A549 (cell line): ENCODE measurements at regions not wholly inside any gene's neighbourhood (a gene's known extent, or its start where the extent isn't known, plus 50 kb on each side); places are given as distances from the start of the nearest gene placed in this dataset.

Experiments
- ATAC-seq, 2 experiments: fragments of 200-7000 bp in 1 of 2; fragments of >200 bp in 1 of 2; cut with Nextera tagmentation in 1 of 2; cut with Tn5 transposase in 1 of 2; 3 replicates each; pipeline versions ENCODE4 v1.8.0 to v1.9.1; 2018 to 2020; ENCODE audit warnings: mild to moderate bottlenecking in 1 of 2, moderate library complexity in 1 of 2
- CTCF ChIA-PET: fragments of 300-600 bp; sonication (Branson Sonifier 250); formaldehyde crosslinking; extraction: SDS; loops from one replicate; lab custom pipeline; 2021; ENCODE audit warnings: antibody characterized with exemption, inconsistent platforms; lab: Yijun Ruan, JAX
- POLR2A ChIA-PET: fragments of 350-600 bp; formaldehyde crosslinking; extraction: SDS; loops from one replicate; lab custom pipeline; 2021; ENCODE audit warnings: antibody characterized with exemption, inconsistent platforms; lab: Yijun Ruan, JAX
- DNase-seq, 2 experiments: peaks; one replicate each; pipeline versions ENCODE4 v3.0.0 to v3.0.0-alpha.2; 2011 to 2016; ENCODE audit warnings: low read depth in 1 of 2, low spot score in 1 of 2
- FAIRE-seq: peaks from 2 replicates; lab custom pipeline; 2011; peaks lifted over from hg19 to GRCh38; lab: Jason Lieb, UNC
- H3K27ac ChIP-seq, 2 experiments: fragments of >200 bp; sonication (Bioruptor Twin); formaldehyde crosslinking; 3 replicates each; pipeline ENCODE4 v1.5.1; 2016 to 2017
- H3K4me1 ChIP-seq: fragments of >200 bp; sonication (Bioruptor Twin); formaldehyde crosslinking; 3 replicates; pipeline ENCODE4 v1.6.1; 2016
- H3K4me2 ChIP-seq: fragments of >200 bp; sonication (Bioruptor Twin); formaldehyde crosslinking; 3 replicates; pipeline ENCODE4 v1.6.1; 2016
- H3K4me3 ChIP-seq: fragments of >200 bp; sonication (Bioruptor Twin); formaldehyde crosslinking; 3 replicates; pipeline ENCODE4 v1.5.1; 2016
- H3K9me3 ChIP-seq: fragments of >200 bp; sonication (Bioruptor Twin); formaldehyde crosslinking; 3 replicates; pipeline ENCODE4 v1.6.1; 2016
- CBX2 ChIP-seq: fragments of 200-600 bp; sonication (generic); IDR thresholded peaks from 2 replicates; pipeline ENCODE4 v1.6.1; 2016; ENCODE audit warnings: low read depth, mild to moderate bottlenecking, borderline replicate concordance
- CEBPB ChIP-seq, 2 experiments: fragments of >200 bp in 1 of 2; sonication (Bioruptor Twin) in 1 of 2; formaldehyde crosslinking in 1 of 2; IDR thresholded peaks; 2 replicates each; pipeline ENCODE4 v1.6.1; 2012 to 2016
- CHD2 ChIP-seq: fragments of 150-350 bp; IDR thresholded peaks from 2 replicates; pipeline ENCODE4 v1.6.1; 2014; ENCODE audit warnings: low read length; ENCODE audit not compliant: partially characterized antibody
- CHD4 ChIP-seq: fragments of 200-600 bp; sonication (generic); IDR thresholded peaks from 2 replicates; pipeline ENCODE4 v1.6.1; 2016; ENCODE audit warnings: antibody characterized with exemption, mild to moderate bottlenecking, borderline replicate concordance
- EHF ChIP-seq: fragments of 250-450 bp; sonication (Bioruptor Pico); IDR thresholded peaks from 2 replicates; pipeline ENCODE4 v1.5.0; 2020; ENCODE audit warnings: mild to moderate bottlenecking
- ELK1 ChIP-seq: fragments of 150-350 bp; IDR thresholded peaks from 2 replicates; pipeline ENCODE4 v1.6.1; 2014; ENCODE audit warnings: low read depth, mild to moderate bottlenecking, low read length
- ESRRA ChIP-seq: fragments of 150-350 bp; IDR thresholded peaks from 2 replicates; pipeline ENCODE4 v1.6.1; 2014; ENCODE audit warnings: mild to moderate bottlenecking, low read length, borderline replicate concordance
- HES2 ChIP-seq: fragments of >200 bp; sonication (Bioruptor Twin); formaldehyde crosslinking; IDR thresholded peaks from 2 replicates; pipeline ENCODE4 v1.6.1; 2016
- HOXB13 ChIP-seq: fragments of 250-450 bp; sonication (Bioruptor Pico); IDR thresholded peaks from 2 replicates; pipeline ENCODE4 v1.5.0; 2020; ENCODE audit warnings: low read depth, mild to moderate bottlenecking, moderate library complexity
- KDM1A ChIP-seq: fragments of 200-600 bp; sonication (generic); IDR thresholded peaks from 2 replicates; pipeline ENCODE4 v1.6.1; 2016; ENCODE audit warnings: low read depth, mild to moderate bottlenecking
- MYC ChIP-seq: IDR thresholded peaks from 2 replicates; pipeline ENCODE4 v1.6.1; 2012; ENCODE audit warnings: mild to moderate bottlenecking, inconsistent platforms, low read length, improper control_type of control experiment, borderline replicate concordance
- NPAS2 ChIP-seq: fragments of 250-450 bp; sonication (Bioruptor Pico); IDR thresholded peaks from 2 replicates; pipeline ENCODE4 v1.8.0; 2022; ENCODE audit warnings: mild to moderate bottlenecking, moderate library complexity, borderline replicate concordance
- PBX3 ChIP-seq: IDR thresholded peaks from 2 replicates; pipeline ENCODE4 v1.6.1; 2012
- POLR2A ChIP-seq: IDR thresholded peaks from 2 replicates; pipeline ENCODE4 v1.6.1; 2012; ENCODE audit warnings: mild to moderate bottlenecking, low read length
- POLR2AphosphoS2 ChIP-seq: conservative IDR thresholded peaks from 2 replicates; pipeline ENCODE4 v1.6.1; 2012; ENCODE audit warnings: low read length, improper control_type of control experiment, inconsistent platforms
- RARB ChIP-seq: fragments of 250-450 bp; sonication (Bioruptor Pico); IDR thresholded peaks from 2 replicates; pipeline ENCODE4 v1.8.0; 2021; ENCODE audit warnings: mild to moderate bottlenecking, moderate library complexity
- RCOR1 ChIP-seq: fragments of 150-350 bp; IDR thresholded peaks from 2 replicates; pipeline ENCODE4 v1.6.1; 2014; ENCODE audit warnings: antibody characterized with exemption, low read length, low read depth
- RNF2 ChIP-seq: fragments of 200-600 bp; sonication (generic); IDR thresholded peaks from 2 replicates; pipeline ENCODE4 v1.6.1; 2016; ENCODE audit warnings: low read depth, mild to moderate bottlenecking, antibody characterized with exemption, moderate library complexity, borderline replicate concordance
- SMC3 ChIP-seq: fragments of >200 bp; sonication (Bioruptor Twin); formaldehyde crosslinking; IDR thresholded peaks from 3 replicates; pipeline ENCODE4 v1.6.1; 2018; ENCODE audit warnings: inconsistent platforms
- TP53 ChIP-seq: fragments of 250-450 bp; sonication (Bioruptor Pico); IDR thresholded peaks from 2 replicates; pipeline ENCODE4 v1.5.0; 2021; ENCODE audit warnings: mild to moderate bottlenecking, moderate library complexity
- USF2 ChIP-seq: fragments of 450-650 bp; IDR thresholded peaks from 2 replicates; pipeline ENCODE4 v1.6.1; 2014; ENCODE audit warnings: antibody characterized with exemption
- ZC3H11A ChIP-seq: fragments of 450-650 bp; IDR thresholded peaks from 2 replicates; pipeline ENCODE4 v1.6.1; 2014; ENCODE audit warnings: antibody characterized with exemption, mild to moderate bottlenecking
- ZSCAN20 ChIP-seq: fragments of 250-450 bp; sonication (Bioruptor Pico); IDR thresholded peaks from 2 replicates; pipeline ENCODE4 v1.8.0; 2022; ENCODE audit warnings: mild to moderate bottlenecking, moderate library complexity
- WGBS: methylation state at CpG from one replicate; pipeline ENCODE4 v1.1.6; 2017; ENCODE audit errors: missing lambda C conversion rate; 5-methylcytosine and 5-hydroxymethylcytosine counted together
- TF ChIP-seq, protein P1 (sequence below): fragments of 200-600 bp; sonication (generic); IDR thresholded peaks from 2 replicates; pipeline ENCODE4 v1.6.1; 2016; ENCODE audit warnings: antibody characterized with exemption, mild to moderate bottlenecking, moderate library complexity
- TF ChIP-seq, protein P2 (sequence below): fragments of >200 bp; sonication (Bioruptor Twin); formaldehyde crosslinking; IDR thresholded peaks from 3 replicates; pipeline ENCODE4 v1.5.1; 2016
- TF ChIP-seq, protein P3 (sequence below): fragments of 250-450 bp; sonication (Bioruptor Pico); IDR thresholded peaks from 2 replicates; pipeline ENCODE4 v1.5.0; 2020; ENCODE audit warnings: low read depth, mild to moderate bottlenecking, moderate library complexity

DNA sequence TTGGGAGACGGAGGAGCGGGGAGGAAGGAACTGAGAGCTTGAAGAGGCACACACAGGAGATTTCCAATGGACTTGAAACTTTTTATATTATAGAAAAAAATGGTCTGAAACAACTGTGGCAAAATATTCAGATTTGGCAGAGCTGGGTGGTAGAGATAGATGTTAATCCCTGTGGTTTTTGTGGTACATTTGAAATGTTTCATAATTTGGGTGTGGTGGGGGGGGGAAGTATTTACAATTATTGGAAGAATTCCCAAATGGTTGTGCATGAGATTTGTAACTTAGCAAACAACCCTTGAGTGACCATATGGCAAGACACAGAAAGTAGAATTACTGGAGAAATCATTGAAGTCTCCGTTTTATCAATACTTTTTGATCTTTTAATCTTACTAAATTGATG, 588.8 kb upstream of the PSMD7 start:
- Histone ChIP-seq H3K4me2 (no peak overlapping the region), H3K27ac (no peak overlapping the region), H3K4me1 (no peaks in the 10 kb centered on the region), H3K4me3 (no peak overlapping the region), H3K9me3 (peaks cover 3% of the 10 kb centered on the region; the same call in 1 of the 3 replicates)
- DNase-seq (no peak), ATAC-seq (no peak), FAIRE-seq (no peak)
- TF ChIP-seq POLR2A (no peak), RNF2 (no peak), MYC (no peak), EHF (no peak), ZSCAN20 (no peak), CBX2 (no peak), ZC3H11A (no peak), RCOR1 (no peak), SMC3 (no peak), CHD4 (no peak), HOXB13 (no peak), RARB (no peak)
- TF ChIP-seq, protein P1, sequence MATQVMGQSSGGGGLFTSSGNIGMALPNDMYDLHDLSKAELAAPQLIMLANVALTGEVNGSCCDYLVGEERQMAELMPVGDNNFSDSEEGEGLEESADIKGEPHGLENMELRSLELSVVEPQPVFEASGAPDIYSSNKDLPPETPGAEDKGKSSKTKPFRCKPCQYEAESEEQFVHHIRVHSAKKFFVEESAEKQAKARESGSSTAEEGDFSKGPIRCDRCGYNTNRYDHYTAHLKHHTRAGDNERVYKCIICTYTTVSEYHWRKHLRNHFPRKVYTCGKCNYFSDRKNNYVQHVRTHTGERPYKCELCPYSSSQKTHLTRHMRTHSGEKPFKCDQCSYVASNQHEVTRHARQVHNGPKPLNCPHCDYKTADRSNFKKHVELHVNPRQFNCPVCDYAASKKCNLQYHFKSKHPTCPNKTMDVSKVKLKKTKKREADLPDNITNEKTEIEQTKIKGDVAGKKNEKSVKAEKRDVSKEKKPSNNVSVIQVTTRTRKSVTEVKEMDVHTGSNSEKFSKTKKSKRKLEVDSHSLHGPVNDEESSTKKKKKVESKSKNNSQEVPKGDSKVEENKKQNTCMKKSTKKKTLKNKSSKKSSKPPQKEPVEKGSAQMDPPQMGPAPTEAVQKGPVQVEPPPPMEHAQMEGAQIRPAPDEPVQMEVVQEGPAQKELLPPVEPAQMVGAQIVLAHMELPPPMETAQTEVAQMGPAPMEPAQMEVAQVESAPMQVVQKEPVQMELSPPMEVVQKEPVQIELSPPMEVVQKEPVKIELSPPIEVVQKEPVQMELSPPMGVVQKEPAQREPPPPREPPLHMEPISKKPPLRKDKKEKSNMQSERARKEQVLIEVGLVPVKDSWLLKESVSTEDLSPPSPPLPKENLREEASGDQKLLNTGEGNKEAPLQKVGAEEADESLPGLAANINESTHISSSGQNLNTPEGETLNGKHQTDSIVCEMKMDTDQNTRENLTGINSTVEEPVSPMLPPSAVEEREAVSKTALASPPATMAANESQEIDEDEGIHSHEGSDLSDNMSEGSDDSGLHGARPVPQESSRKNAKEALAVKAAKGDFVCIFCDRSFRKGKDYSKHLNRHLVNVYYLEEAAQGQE: no peak
- WGBS: under 1% methylated on average over 3 of the region's 3 CpGs
- POLR2A ChIA-PET: no interaction called here
- CTCF ChIA-PET: interaction anchor here (0.6 to 1.4 kb wide), 2 partner anchors 14 to 1599 kb away, joined by 3 read pairs; no protein-coding TSS in a partner anchor

- CTCF ChIA-PET: no interaction called here
- no peak for FAIRE-seq
- DNase-seq: no peak
- TF ChIP-seq POLR2A (no peak), ZSCAN20 (no peak), ESRRA (no peak), RNF2 (no peak), ELK1 (no peak), NPAS2 (CRISPR knock-in tag) (no peak), TP53 (CRISPR knock-in tag) (no peak), CHD4 (no peak), PBX3 (no peak), POLR2AphosphoS2 (no peak), HES2 (no peak), KDM1A (no peak), USF2 (no peak), CEBPB (IDR thresholded peaks at IDR 0.05) (no peak), ZC3H11A (no peak), EHF (no peak), CBX2 (no peak), CHD2 (no peak)
- TF ChIP-seq, protein P2, sequence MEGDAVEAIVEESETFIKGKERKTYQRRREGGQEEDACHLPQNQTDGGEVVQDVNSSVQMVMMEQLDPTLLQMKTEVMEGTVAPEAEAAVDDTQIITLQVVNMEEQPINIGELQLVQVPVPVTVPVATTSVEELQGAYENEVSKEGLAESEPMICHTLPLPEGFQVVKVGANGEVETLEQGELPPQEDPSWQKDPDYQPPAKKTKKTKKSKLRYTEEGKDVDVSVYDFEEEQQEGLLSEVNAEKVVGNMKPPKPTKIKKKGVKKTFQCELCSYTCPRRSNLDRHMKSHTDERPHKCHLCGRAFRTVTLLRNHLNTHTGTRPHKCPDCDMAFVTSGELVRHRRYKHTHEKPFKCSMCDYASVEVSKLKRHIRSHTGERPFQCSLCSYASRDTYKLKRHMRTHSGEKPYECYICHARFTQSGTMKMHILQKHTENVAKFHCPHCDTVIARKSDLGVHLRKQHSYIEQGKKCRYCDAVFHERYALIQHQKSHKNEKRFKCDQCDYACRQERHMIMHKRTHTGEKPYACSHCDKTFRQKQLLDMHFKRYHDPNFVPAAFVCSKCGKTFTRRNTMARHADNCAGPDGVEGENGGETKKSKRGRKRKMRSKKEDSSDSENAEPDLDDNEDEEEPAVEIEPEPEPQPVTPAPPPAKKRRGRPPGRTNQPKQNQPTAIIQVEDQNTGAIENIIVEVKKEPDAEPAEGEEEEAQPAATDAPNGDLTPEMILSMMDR: no peak
- TF ChIP-seq, protein P3, sequence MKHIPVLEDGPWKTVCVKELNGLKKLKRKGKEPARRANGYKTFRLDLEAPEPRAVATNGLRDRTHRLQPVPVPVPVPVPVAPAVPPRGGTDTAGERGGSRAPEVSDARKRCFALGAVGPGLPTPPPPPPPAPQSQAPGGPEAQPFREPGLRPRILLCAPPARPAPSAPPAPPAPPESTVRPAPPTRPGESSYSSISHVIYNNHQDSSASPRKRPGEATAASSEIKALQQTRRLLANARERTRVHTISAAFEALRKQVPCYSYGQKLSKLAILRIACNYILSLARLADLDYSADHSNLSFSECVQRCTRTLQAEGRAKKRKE (CRISPR knock-in tag): no peak
- Histone ChIP-seq H3K4me1 (no peaks in the 10 kb centered on the region), H3K4me3 (no peak overlapping the region), H3K9me3 (peaks cover 3% of the 10 kb centered on the region; the same call in 1 of the 3 replicates), H3K27ac (no peak overlapping the region), H3K4me2 (no peak overlapping the region)
- POLR2A ChIA-PET: no interaction called here
- 19% methylated on average over 6 of the region's 6 CpGs for WGBS
- no peak for ATAC-seq
These were observed 592.7 kb upstream of the PSMD7 start for GRCh38 chr16:73703891-73704290.
